ENCODE measurements at regions not wholly inside any gene's neighbourhood (a gene's known extent, or its start where the extent isn't known, plus 50 kb on each side); places are given as distances from the start of the nearest gene placed in this dataset.
A peak's percentile ranks its signal among the peaks of the same experiment; 100 is the strongest.

- Histone ChIP-seq H3K36me3 (peaks cover 0 to 19% (median 15%) of the 10 kb centered on the region in 11 experiments; a peak in 11 of 22 replicates), H3K27me3 (no peaks in the 10 kb centered on the region)
- TF ChIP-seq Cebpa-rat (IDR thresholded peaks at IDR 0.05), result no peak
These were observed 134.6 kb downstream of the VRK1 start for GRCh38 chr14:96931751-96932150.

GRCh38 chr14:96934638-96935330 is 137.6 kb downstream of the VRK1 start:
- no peak overlapping the region for H3K9ac ChIP-seq
- no peak overlapping the region for H3K27ac ChIP-seq
- no peak overlapping the region for H3K4me2 ChIP-seq
- peaks cover 0 to 46% (median 11%) of the 10 kb centered on the region in 11 experiments; a peak in 10 of 22 replicates for H3K9me3 ChIP-seq (replicated peaks in 1 of 11)
- no peaks in the 10 kb centered on the region for H3K27me3 ChIP-seq
- peaks cover 0 to 21% (median 12%) of the 10 kb centered on the region in 10 experiments; a peak in 12 of 20 replicates for H3K4me1 ChIP-seq
- peaks cover 0 to 19% (median 15%) of the 10 kb centered on the region in 11 experiments; a peak in 11 of 22 replicates for H3K36me3 ChIP-seq
- TF ChIP-seq Cebpa-rat (IDR thresholded peaks at IDR 0.05), result no peak
- H4K20me1 ChIP-seq, result no peaks in the 10 kb centered on the region
- H3K4me3 ChIP-seq, result no peak overlapping the region

More at GRCh38 chr14:96931751-96932150, 134.6 kb downstream of the VRK1 start:
- no peak overlapping the region for H3K9ac ChIP-seq
- H3K27ac ChIP-seq, result no peak overlapping the region
- no peaks in the 10 kb centered on the region for H4K20me1 ChIP-seq
- no peak overlapping the region for H3K4me3 ChIP-seq
- no peak overlapping the region for H3K4me2 ChIP-seq
- peaks cover 0 to 46% (median 11%) of the 10 kb centered on the region in 11 experiments; a peak in 10 of 22 replicates for H3K9me3 ChIP-seq (replicated peaks in 1 of 11)
- peaks cover 0 to 22% (median 13%) of the 10 kb centered on the region in 10 experiments; a peak in 12 of 20 replicates for H3K4me1 ChIP-seq

DNA sequence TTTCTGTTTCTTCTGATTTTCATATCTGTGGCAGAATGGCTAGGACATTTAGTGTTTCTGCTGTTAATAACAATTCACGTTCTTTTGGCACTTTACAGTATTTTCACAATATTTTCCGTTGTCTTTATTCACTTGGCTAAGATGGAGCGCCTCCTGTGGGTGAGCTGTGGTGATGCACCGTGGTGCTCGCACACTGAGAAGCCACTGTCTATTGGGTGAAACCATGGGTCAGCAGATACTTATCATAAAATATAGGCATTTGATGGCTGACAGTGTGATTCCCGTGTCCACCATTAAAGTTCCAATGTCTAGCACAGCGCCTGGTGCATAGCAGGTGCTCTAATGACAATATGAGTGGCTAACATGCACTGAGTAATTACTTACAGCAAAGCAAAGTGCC is 141.8 kb downstream of the VRK1 start:
- Histone ChIP-seq H3K36me3 (no peaks in the 10 kb centered on the region), H3K9ac (no peak overlapping the region), H3K4me1 (peaks cover 0 to 21% (median 12%) of the 10 kb centered on the region in 10 experiments; a peak in 12 of 20 replicates), H3K27me3 (no peaks in the 10 kb centered on the region), H4K20me1 (no peaks in the 10 kb centered on the region), H3K4me3 (no peak overlapping the region), H3K27ac (no peak overlapping the region), H3K4me2 (no peak overlapping the region), H3K9me3 (replicated peaks in 1 of 11) (peaks cover 0 to 20% (median 11%) of the 10 kb centered on the region in 11 experiments; a peak in 10 of 22 replicates)
- no peak for TF ChIP-seq Cebpa-rat (IDR thresholded peaks at IDR 0.05)

DNA sequence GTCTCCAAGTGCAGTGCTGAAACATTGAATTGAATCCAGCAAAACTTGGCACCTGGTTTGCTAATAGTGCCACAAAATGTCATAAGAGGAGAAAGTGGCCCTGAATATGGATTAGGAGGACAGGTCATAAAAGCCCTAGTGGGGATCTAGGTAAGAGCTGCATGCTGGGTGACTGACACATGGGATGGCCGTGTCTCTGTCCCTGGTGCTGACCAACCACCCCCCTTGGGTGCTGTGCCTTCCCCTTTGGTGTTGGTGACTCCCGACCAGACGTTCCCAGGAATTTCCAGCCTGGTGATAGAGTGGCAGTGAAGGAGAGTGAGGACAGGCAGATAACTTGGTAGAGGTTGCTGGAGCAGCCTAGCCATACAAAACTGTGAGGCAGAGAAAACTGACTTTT is 142.8 kb downstream of the VRK1 start:
- Histone ChIP-seq H3K9ac (no peak overlapping the region), H3K36me3 (peaks cover 0 to 3% (median 0%) of the 10 kb centered on the region in 11 experiments; a peak in 1 of 22 replicates), H3K9me3 (replicated peaks in 1 of 11) (peaks cover 0 to 13% (median 6%) of the 10 kb centered on the region in 11 experiments; a peak in 10 of 22 replicates), H3K4me1 (peaks cover 0 to 19% (median 12%) of the 10 kb centered on the region in 10 experiments; a peak in 12 of 20 replicates), H4K20me1 (no peaks in the 10 kb centered on the region), H3K4me3 (no peak overlapping the region), H3K27ac (no peak overlapping the region), H3K4me2 (no peak overlapping the region), H3K27me3 (no peaks in the 10 kb centered on the region)
- no peak for TF ChIP-seq Cebpa-rat (IDR thresholded peaks at IDR 0.05)

DNA sequence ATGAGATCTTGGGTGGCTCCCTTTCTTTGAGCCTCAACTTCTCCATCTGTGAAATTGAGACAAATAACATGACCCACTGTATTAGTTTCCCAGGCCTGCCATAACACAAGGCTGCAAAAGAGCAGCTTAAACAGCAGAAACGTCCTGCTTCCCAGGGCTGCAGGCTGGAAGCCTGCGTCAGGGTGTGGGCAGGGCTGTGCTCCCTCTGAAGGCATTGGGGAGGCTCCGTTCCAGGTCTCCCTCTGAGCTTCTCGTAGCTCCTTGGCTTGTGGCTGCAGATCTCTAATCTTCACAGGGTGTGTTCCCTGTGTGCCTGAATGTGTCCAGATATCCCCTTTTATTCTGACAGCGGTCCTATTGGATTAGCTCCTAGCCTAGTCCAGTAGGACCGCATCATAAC is 147.1 kb downstream of the VRK1 start:
- no peak for TF ChIP-seq Cebpa-rat (IDR thresholded peaks at IDR 0.05)
- Histone ChIP-seq H3K9me3 (replicated peaks in 1 of 11) (peaks cover 0 to 10% (median 5%) of the 10 kb centered on the region in 11 experiments; a peak in 6 of 22 replicates), H3K4me1 (peaks cover 2 to 9% (median 4%) of the 10 kb centered on the region in 10 experiments; a peak in 17 of 20 replicates), H3K27me3 (no peaks in the 10 kb centered on the region), H4K20me1 (no peaks in the 10 kb centered on the region), H3K4me3 (no peak overlapping the region), H3K9ac (no peak overlapping the region), H3K27ac (no peak overlapping the region), H3K4me2 (no peak overlapping the region), H3K36me3 (peaks cover 0 to 28% (median 4%) of the 10 kb centered on the region in 11 experiments; a peak in 9 of 22 replicates)

DNA sequence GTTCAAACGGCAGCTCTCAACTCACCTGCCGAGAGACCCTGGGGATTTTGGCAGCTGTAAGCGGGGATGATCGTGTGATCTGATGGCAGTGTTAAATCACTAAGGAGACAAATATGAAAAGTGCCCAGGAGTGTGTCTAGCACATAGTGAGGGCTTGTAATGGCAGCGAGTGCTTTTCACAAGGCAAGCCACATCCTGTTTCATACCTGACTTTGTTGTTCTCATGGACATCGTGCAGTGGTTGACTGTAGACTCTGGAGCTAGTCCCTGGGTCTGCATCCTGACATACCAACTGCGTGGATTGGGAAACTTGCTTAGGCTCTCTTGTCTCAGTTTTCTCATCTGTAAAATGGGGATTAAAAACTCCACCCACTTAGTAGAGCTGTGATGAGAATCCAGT is 148.5 kb downstream of the VRK1 start:
- Histone ChIP-seq H4K20me1 (no peaks in the 10 kb centered on the region), H3K27me3 (no peaks in the 10 kb centered on the region)
- TF ChIP-seq Cebpa-rat (IDR thresholded peaks at IDR 0.05), result no peak

DNA sequence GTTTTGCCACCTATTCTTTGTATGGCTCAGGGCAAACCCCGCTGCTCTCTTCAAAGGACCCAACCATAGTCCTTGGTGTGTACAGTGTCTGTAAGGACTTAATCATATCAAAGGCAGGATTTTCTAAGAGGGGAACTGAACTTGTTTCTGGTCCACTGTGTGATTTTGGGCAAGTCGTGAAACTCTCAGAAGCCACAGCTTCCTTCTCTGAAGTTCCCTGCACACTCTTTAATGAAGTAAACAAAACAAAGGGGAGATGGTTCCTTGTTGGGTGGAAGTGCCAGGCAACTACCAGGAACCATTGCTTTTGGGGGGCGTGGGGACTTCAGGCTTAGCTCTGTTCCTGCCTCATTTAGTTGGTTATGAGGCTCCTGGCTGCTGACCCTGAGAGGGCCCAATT is 152.4 kb downstream of the VRK1 start:
- Histone ChIP-seq H3K36me3 (peaks cover 0 to 32% (median 4%) of the 10 kb centered on the region in 11 experiments; a peak in 9 of 22 replicates), H3K4me2 (peak overlapping the region; percentile 13 to 80 (median 37); a peak in 18 of 22 replicates), H3K27me3 (no peaks in the 10 kb centered on the region), H3K9ac (no peak overlapping the region), H3K4me1 (peaks cover 9 to 19% (median 13%) of the 10 kb centered on the region in 10 experiments; a peak in 17 of 20 replicates), H4K20me1 (no peaks in the 10 kb centered on the region), H3K9me3 (replicated peaks in 1 of 11) (peaks cover 0 to 10% (median 5%) of the 10 kb centered on the region in 11 experiments; a peak in 6 of 22 replicates), H3K27ac (peak overlapping the region in 6 of 11 experiments; percentile 5 to 50 (median 18); a peak in 7 of 22 replicates), H3K4me3 (no peak overlapping the region)
- no peak for TF ChIP-seq Cebpa-rat (IDR thresholded peaks at IDR 0.05)

More for the DNA sequence above, 148.5 kb downstream of the VRK1 start:
- no peak overlapping the region for H3K9ac ChIP-seq
- H3K27ac ChIP-seq, result no peak overlapping the region
- H3K4me1 ChIP-seq, result peaks cover 9 to 19% (median 13%) of the 10 kb centered on the region in 10 experiments; a peak in 17 of 20 replicates
- no peak overlapping the region for H3K4me3 ChIP-seq
- peaks cover 0 to 10% (median 5%) of the 10 kb centered on the region in 11 experiments; a peak in 6 of 22 replicates for H3K9me3 ChIP-seq (replicated peaks in 1 of 11)
- no peak overlapping the region for H3K4me2 ChIP-seq
- peaks cover 0 to 28% (median 4%) of the 10 kb centered on the region in 11 experiments; a peak in 9 of 22 replicates for H3K36me3 ChIP-seq

- peaks cover 0 to 10% (median 5%) of the 10 kb centered on the region in 11 experiments; a peak in 6 of 22 replicates for H3K9me3 ChIP-seq (replicated peaks in 1 of 11)
- no peak overlapping the region for H3K27ac ChIP-seq
- no peak overlapping the region for H3K9ac ChIP-seq
- peaks cover 0 to 32% (median 4%) of the 10 kb centered on the region in 11 experiments; a peak in 7 of 22 replicates for H3K36me3 ChIP-seq
- no peaks in the 10 kb centered on the region for H3K27me3 ChIP-seq
- peaks cover 12 to 20% (median 16%) of the 10 kb centered on the region in 10 experiments; a peak in 19 of 20 replicates for H3K4me1 ChIP-seq
- no peak for TF ChIP-seq Cebpa-rat (IDR thresholded peaks at IDR 0.05)
- no peaks in the 10 kb centered on the region for H4K20me1 ChIP-seq
- no peak overlapping the region for H3K4me3 ChIP-seq
- no peak overlapping the region for H3K4me2 ChIP-seq
These were observed 154.3 kb downstream of the VRK1 start for GRCh38 chr14:96951511-96951910.

Data from BLaER1 treated with 17β-estradiol and CSF1 and Interleukin-3, amounts not matched to agents 10 nM and 100 nM (cell line).